Esophagus muscularis mucosa (tissue), 4 donors: ENCODE measurements at regions not wholly inside any gene's neighbourhood (a gene's known extent, or its start where the extent isn't known, plus 50 kb on each side); places are given as distances from the start of the nearest gene placed in this dataset.

Experiments used
- DNase-seq: peaks from one replicate; pipeline ENCODE4 v3.0.0-alpha.2; 2017; ENCODE audit errors: extremely low spot score
- H3K27ac ChIP-seq, 4 donors: fragments of 200-600 bp; sonication (generic); replicated peaks in 1 of 4; 1 replicate in 3 of 4; 2 replicates in 1 of 4; pipeline ENCODE4 v1.5.1; 2016 to 2019; ENCODE audit warnings: mild to moderate bottlenecking in 1 of 4
- H3K27me3 ChIP-seq, 4 donors: fragments of 200-600 bp; sonication (generic); one replicate each; pipeline versions ENCODE4 v1.5.1 to v1.6.0; 2016 to 2019
- H3K36me3 ChIP-seq, 4 donors: fragments of 200-600 bp; sonication (generic); one replicate each; pipeline ENCODE4 v1.5.1; 2016 to 2019
- H3K4me1 ChIP-seq, 4 donors: fragments of 200-600 bp; sonication (generic); one replicate each; pipeline ENCODE4 v1.5.1; 2016 to 2019
- H3K4me3 ChIP-seq, 4 donors: fragments of 200-600 bp; sonication (generic); 1 replicate in 2 of 4; 2 replicates in 2 of 4; pipeline ENCODE4 v1.5.1; 2016 to 2019; ENCODE audit warnings: mild to moderate bottlenecking in 4 of 4, moderate library complexity in 1 of 4
- H3K9me3 ChIP-seq, 4 donors: fragments of 200-600 bp; sonication (generic); 1 replicate in 3 of 4; 2 replicates in 1 of 4; pipeline ENCODE4 v1.5.1; 2016 to 2019
- EP300 ChIP-seq: sonication (generic); formaldehyde crosslinking; IDR thresholded peaks from one replicate; pipeline ENCODE4 v1.6.1; 2017; ENCODE audit warnings: antibody characterized with exemption
- POLR2A ChIP-seq: fragments of 450-650 bp; IDR thresholded peaks from one replicate; pipeline ENCODE4 v1.6.1; 2017; ENCODE audit warnings: antibody characterized with exemption, moderate library complexity, mild to moderate bottlenecking, low read depth
- POLR2AphosphoS5 ChIP-seq, 2 donors: sonication (generic); formaldehyde crosslinking; IDR thresholded peaks; one replicate each; pipeline ENCODE4 v1.6.1; 2017; ENCODE audit warnings: antibody characterized with exemption in 2 of 2
- WGBS: methylation state at CpG from one replicate; pipeline ENCODE4 v1.1.5; 2018; 5-methylcytosine and 5-hydroxymethylcytosine counted together
- intact Hi-C: fragments of 100-400 bp; cut with DNase I; formaldehyde crosslinking; loops from one replicate; pipeline ENCODE4 v1.15.1; 2023
- TF ChIP-seq, protein P1 (sequence below), 3 experiments: fragments of 200-600 bp in 2 of 3; fragments of 450-650 bp in 1 of 3; sonication (generic) in 2 of 3; IDR thresholded peaks; one replicate each; pipeline ENCODE4 v1.5.1; 2017 to 2019; ENCODE audit warnings: antibody characterized with exemption in 3 of 3, mild to moderate bottlenecking in 2 of 3, moderate library complexity in 1 of 3

DNA sequence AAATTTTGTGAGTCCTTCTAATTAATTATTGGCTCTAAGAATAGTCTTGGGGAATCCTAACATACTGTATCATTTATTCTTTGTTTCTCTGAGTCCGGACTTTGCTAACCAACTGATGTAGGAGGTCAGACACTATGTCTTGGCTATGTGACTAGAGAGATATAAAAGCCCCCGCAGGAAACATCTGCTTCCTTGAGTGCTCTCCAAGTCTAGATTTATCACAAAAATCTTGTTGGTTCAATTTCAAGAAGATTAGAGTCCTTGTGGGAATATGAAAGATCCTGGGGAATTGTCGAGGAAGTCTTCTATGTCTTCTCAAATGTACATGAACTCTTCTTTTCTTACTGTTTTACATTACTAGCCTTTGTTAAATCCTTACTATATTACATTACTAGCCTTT, 1712.5 kb downstream of the NCAM2 start:
- no peaks in the 10 kb centered on the region for H3K27me3 ChIP-seq
- TF ChIP-seq POLR2A: no peak
- no peak for TF ChIP-seq POLR2AphosphoS5 (IDR thresholded peaks at IDR 0.05)
- no peak for TF ChIP-seq EP300
- TF ChIP-seq, protein P1, sequence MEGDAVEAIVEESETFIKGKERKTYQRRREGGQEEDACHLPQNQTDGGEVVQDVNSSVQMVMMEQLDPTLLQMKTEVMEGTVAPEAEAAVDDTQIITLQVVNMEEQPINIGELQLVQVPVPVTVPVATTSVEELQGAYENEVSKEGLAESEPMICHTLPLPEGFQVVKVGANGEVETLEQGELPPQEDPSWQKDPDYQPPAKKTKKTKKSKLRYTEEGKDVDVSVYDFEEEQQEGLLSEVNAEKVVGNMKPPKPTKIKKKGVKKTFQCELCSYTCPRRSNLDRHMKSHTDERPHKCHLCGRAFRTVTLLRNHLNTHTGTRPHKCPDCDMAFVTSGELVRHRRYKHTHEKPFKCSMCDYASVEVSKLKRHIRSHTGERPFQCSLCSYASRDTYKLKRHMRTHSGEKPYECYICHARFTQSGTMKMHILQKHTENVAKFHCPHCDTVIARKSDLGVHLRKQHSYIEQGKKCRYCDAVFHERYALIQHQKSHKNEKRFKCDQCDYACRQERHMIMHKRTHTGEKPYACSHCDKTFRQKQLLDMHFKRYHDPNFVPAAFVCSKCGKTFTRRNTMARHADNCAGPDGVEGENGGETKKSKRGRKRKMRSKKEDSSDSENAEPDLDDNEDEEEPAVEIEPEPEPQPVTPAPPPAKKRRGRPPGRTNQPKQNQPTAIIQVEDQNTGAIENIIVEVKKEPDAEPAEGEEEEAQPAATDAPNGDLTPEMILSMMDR (IDR thresholded peaks at IDR 0.05): no peak
- H3K4me1 ChIP-seq: no peaks in the 10 kb centered on the region
- H3K4me3 ChIP-seq: no peak overlapping the region
- H3K36me3 ChIP-seq: no peaks in the 10 kb centered on the region
- 50% methylated on average over 3 of the region's 3 CpGs for WGBS
- intact Hi-C loops: no loop called here
- DNase-seq: no peak
- no peaks in the 10 kb centered on the region for H3K9me3 ChIP-seq
- no peak overlapping the region for H3K27ac ChIP-seq

DNA sequence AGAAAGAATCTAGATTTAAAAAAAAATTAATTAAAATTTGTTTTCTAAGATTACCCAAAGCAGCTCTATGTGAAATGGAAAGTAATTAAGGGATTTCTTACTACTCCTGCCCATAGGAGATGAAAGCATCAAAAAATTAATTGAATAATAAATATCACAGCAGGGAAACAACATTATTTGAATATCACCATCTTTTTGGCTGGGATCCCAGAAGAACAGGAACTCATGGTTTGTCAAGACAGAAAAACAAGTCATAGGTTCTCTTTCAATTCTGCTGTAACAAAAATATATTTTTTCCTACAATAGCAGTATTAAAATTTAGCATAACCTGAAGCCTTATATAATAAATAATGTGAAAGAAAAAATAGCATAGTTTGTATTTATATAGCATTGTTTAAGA, 1713.4 kb downstream of the NCAM2 start:
- Histone ChIP-seq H3K27me3 (no peaks in the 10 kb centered on the region), H3K4me3 (no peak overlapping the region), H3K27ac (no peak overlapping the region), H3K4me1 (no peaks in the 10 kb centered on the region), H3K9me3 (no peaks in the 10 kb centered on the region), H3K36me3 (no peaks in the 10 kb centered on the region)
- TF ChIP-seq, protein P1 (IDR thresholded peaks at IDR 0.05): no peak
- TF ChIP-seq POLR2AphosphoS5 (IDR thresholded peaks at IDR 0.05): no peak
- TF ChIP-seq POLR2A: no peak
- no peak for DNase-seq
- intact Hi-C loops: no loop called here

DNA sequence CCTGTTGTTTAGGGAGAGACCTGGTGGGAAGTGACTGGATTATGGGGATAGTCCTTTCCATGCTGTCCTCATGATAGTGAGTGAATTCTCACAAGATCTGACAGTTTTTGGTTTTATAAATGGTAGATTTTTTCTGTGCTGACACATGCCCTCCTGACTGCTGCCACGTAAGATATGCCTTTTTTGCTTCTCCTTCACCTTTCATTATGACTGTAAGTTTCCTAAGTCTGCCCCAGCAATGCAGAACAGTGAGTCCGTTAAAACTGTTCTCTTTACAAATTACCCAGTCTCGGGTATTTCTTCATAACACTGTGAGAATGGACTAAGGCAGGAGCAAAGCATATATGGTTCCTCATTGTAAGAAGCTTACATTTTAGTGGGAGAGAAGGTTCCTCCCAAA, 1727.2 kb downstream of the NCAM2 start:
- peaks cover 0 to 5% (median 0%) of the 10 kb centered on the region in 4 donors for H3K9me3 ChIP-seq
- WGBS: 81% methylated on average over 3 of the region's 3 CpGs
- intact Hi-C loops: no loop called here
- TF ChIP-seq EP300: no peak
- TF ChIP-seq, protein P1 (IDR thresholded peaks at IDR 0.05): no peak
- no peak overlapping the region for H3K4me3 ChIP-seq
- no peak overlapping the region for H3K27ac ChIP-seq
- no peaks in the 10 kb centered on the region for H3K36me3 ChIP-seq
- H3K27me3 ChIP-seq: no peaks in the 10 kb centered on the region
- H3K4me1 ChIP-seq: no peaks in the 10 kb centered on the region
- DNase-seq: no peak

DNA sequence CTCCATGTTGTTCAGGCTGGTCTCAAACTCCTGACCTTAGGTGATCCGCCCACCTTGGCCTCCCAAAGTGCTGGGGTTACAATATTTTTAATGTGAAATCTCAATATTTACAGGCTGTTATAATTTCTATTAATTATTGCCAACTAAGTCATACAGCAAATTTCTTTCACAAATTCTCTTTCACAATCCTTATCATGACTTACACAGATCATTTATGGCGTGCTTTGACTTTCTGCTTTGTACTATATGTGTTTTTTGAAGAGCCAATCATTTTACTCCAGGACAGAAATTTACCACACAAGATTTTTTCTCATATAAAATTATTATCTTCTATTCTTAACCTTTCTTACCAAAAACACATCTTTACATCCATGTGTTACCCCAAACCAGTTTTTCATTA, 1729.9 kb downstream of the NCAM2 start:
- WGBS: 61% methylated on average over 2 of the region's 2 CpGs
- H3K27ac ChIP-seq: no peak overlapping the region
- H3K4me3 ChIP-seq: no peak overlapping the region
- intact Hi-C loops: no loop called here
- no peaks in the 10 kb centered on the region for H3K4me1 ChIP-seq
- no peaks in the 10 kb centered on the region for H3K27me3 ChIP-seq
- TF ChIP-seq POLR2AphosphoS5 (IDR thresholded peaks at IDR 0.05): no peak
- TF ChIP-seq POLR2A: no peak
- H3K9me3 ChIP-seq: peaks cover 0 to 5% (median 0%) of the 10 kb centered on the region in 4 donors
- H3K36me3 ChIP-seq: no peaks in the 10 kb centered on the region
- no peak for DNase-seq

DNA sequence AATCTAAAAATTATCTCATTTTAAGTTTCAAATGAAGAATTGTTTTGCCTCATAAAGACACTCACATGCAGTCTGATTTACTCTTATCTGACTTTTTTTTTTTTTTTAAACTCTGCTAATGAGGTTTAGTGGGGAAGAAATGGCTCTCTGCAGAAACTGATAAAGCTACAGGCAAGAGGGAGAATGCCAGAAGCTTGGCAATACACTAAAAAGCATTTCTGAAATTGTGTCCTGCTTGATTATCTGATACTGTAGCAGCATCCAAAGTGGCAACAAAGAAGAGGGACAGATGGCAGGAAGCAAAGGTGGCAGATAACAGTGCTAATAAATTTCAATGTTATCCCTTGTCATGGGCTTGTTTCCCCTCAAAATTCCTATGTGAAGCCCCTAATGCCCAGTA, 1744.9 kb downstream of the NCAM2 start:
- no peaks in the 10 kb centered on the region for H3K4me1 ChIP-seq
- H3K27me3 ChIP-seq: no peaks in the 10 kb centered on the region
- TF ChIP-seq EP300: no peak
- TF ChIP-seq POLR2A: no peak
- TF ChIP-seq, protein P1 (IDR thresholded peaks at IDR 0.05): no peak
- TF ChIP-seq POLR2AphosphoS5 (IDR thresholded peaks at IDR 0.05): no peak
- H3K36me3 ChIP-seq: no peaks in the 10 kb centered on the region
- H3K27ac ChIP-seq: no peak overlapping the region
- intact Hi-C loops: no loop called here
- DNase-seq: no peak
- H3K4me3 ChIP-seq: no peak overlapping the region
- H3K9me3 ChIP-seq: peaks cover 0 to 5% (median 0%) of the 10 kb centered on the region in 4 donors
